GM23338 (cell line): ENCODE measurements at regions not wholly inside any gene's neighbourhood (a gene's known extent, or its start where the extent isn't known, plus 50 kb on each side); places are given as distances from the start of the nearest gene placed in this dataset.

ENCODE experiments used
- ATAC-seq: fragments of 200-7000 bp; cut with Tn5 transposase; 3 replicates; pipeline ENCODE4 v1.9.1; 2020
- DNase-seq: peaks from one replicate; pipeline ENCODE4 v3.0.0-alpha.2; 2015; ENCODE audit warnings: low spot score
- H2AFZ ChIP-seq: fragments of 200-600 bp; sonication (generic); 2 replicates; pipeline ENCODE4 v1.8.0; 2016; ENCODE audit warnings: antibody characterized with exemption, mild to moderate bottlenecking, moderate library complexity
- H3F3A ChIP-seq: fragments of 200-600 bp; sonication (generic); replicated peaks from 2 replicates; pipeline ENCODE4 v1.8.0; 2017; ENCODE audit warnings: antibody characterized with exemption, mixed run types, low read depth
- H3K27ac ChIP-seq: fragments of 200-600 bp; sonication (generic); 2 replicates; pipeline ENCODE4 v1.6.1; 2016; ENCODE audit warnings: low read depth
- H3K27me3 ChIP-seq: fragments of 200-600 bp; sonication (generic); 2 replicates; pipeline ENCODE4 v1.8.0; 2016; ENCODE audit warnings: mild to moderate bottlenecking, mixed run types, moderate library complexity; ENCODE audit not compliant: insufficient read depth
- H3K36me3 ChIP-seq: fragments of 200-600 bp; sonication (generic); 2 replicates; pipeline ENCODE4 v1.8.0; 2016; ENCODE audit warnings: mild to moderate bottlenecking; ENCODE audit not compliant: insufficient read depth
- H3K4me1 ChIP-seq: fragments of 200-600 bp; sonication (generic); 2 replicates; pipeline ENCODE4 v1.8.0; 2016; ENCODE audit warnings: mild to moderate bottlenecking, moderate library complexity; ENCODE audit not compliant: insufficient read depth
- H3K4me2 ChIP-seq: fragments of 200-600 bp; sonication (generic); 2 replicates; pipeline ENCODE4 v1.7.1; 2017; ENCODE audit warnings: mixed run types
- H3K4me3 ChIP-seq: fragments of 200-600 bp; sonication (generic); 2 replicates; pipeline ENCODE4 v1.6.1; 2016; ENCODE audit warnings: mixed run types
- H3K79me2 ChIP-seq: fragments of 200-600 bp; sonication (generic); replicated peaks from 2 replicates; pipeline ENCODE4 v1.8.0; 2017; ENCODE audit warnings: mild to moderate bottlenecking; ENCODE audit not compliant: insufficient read depth
- H3K9me2 ChIP-seq: fragments of 200-600 bp; sonication (generic); 2 replicates; pipeline ENCODE4 v1.8.0; 2017; ENCODE audit not compliant: insufficient read depth
- H4K20me1 ChIP-seq: fragments of 200-600 bp; sonication (generic); replicated peaks from 2 replicates; pipeline ENCODE4 v1.8.0; 2017; ENCODE audit warnings: mild to moderate bottlenecking; ENCODE audit not compliant: insufficient read depth
- H3K27ac Mint-ChIP-seq: 2 replicates; pipeline ENCODE4 v1.8.0; 2020; ENCODE audit warnings: inconsistent platforms, mild to moderate bottlenecking, moderate library complexity, mixed read lengths
- H3K27me3 Mint-ChIP-seq: 3 replicates; pipeline ENCODE4 v1.8.0; 2022; ENCODE audit warnings: low read depth, mild to moderate bottlenecking, moderate library complexity, mixed read lengths, inconsistent platforms; ENCODE audit not compliant: insufficient read depth, poor library complexity
- H3K36me3 Mint-ChIP-seq: 3 replicates; pipeline ENCODE4 v1.8.0; 2021; ENCODE audit warnings: low read depth, mild to moderate bottlenecking, inconsistent platforms, moderate library complexity, mixed read lengths
- H3K4me1 Mint-ChIP-seq: 3 replicates; pipeline ENCODE4 v1.8.0; 2020; ENCODE audit warnings: mild to moderate bottlenecking, inconsistent platforms, mixed read lengths
- H3K4me3 Mint-ChIP-seq: 3 replicates; pipeline ENCODE4 v1.8.0; 2021; ENCODE audit warnings: moderate library complexity, mild to moderate bottlenecking, inconsistent platforms, mixed read lengths
- H3K9me3 Mint-ChIP-seq: 3 replicates; pipeline ENCODE4 v1.8.0; 2020; ENCODE audit warnings: moderate library complexity, mild to moderate bottlenecking, inconsistent platforms, mixed read lengths
- CREB1 ChIP-seq: fragments of 250-450 bp; sonication (Bioruptor Pico); IDR thresholded peaks from 2 replicates; pipeline ENCODE4 v1.5.0; 2020; ENCODE audit warnings: low read depth, mild to moderate bottlenecking, moderate library complexity
- CTCF ChIP-seq, 2 experiments: fragments of 200-600 bp in 1 of 2; sonication (generic) in 1 of 2; conservative IDR thresholded peaks; 2 replicates each; pipeline versions ENCODE4 v1.5.1 to v1.6.1; 2016 to 2017; ENCODE audit warnings: antibody characterized with exemption in 2 of 2, low read depth in 2 of 2, mild to moderate bottlenecking in 2 of 2, moderate library complexity in 1 of 2
- ETS1 ChIP-seq: IDR thresholded peaks from 2 replicates; pipeline ENCODE4 v1.6.1; 2016; ENCODE audit warnings: antibody characterized with exemption
- EZH2 ChIP-seq: fragments of 200-600 bp; sonication (generic); IDR thresholded peaks from one replicate; pipeline ENCODE4 v1.8.0; 2017; ENCODE audit warnings: antibody characterized with exemption, mild to moderate bottlenecking, low read depth; ENCODE audit not compliant: unreplicated experiment
- EZH2phosphoT487 ChIP-seq: fragments of 200-600 bp; sonication (generic); IDR thresholded peaks from one replicate; pipeline ENCODE4 v1.8.1; 2018; ENCODE audit warnings: antibody characterized with exemption; ENCODE audit not compliant: unreplicated experiment
- JUNB ChIP-seq: IDR thresholded peaks from one replicate; pipeline ENCODE4 v1.6.1; 2016; ENCODE audit warnings: antibody characterized with exemption; ENCODE audit not compliant: unreplicated experiment
- NANOG ChIP-seq: IDR thresholded peaks from 2 replicates; pipeline ENCODE4 v1.6.1; 2016; ENCODE audit warnings: antibody characterized with exemption, borderline replicate concordance
- POLR2AphosphoS5 ChIP-seq: IDR thresholded peaks from 2 replicates; pipeline ENCODE4 v1.6.1; 2016; ENCODE audit warnings: antibody characterized with exemption, low read depth
- REST ChIP-seq: IDR thresholded peaks from one replicate; pipeline ENCODE4 v1.6.1; 2018; ENCODE audit warnings: antibody characterized with exemption; ENCODE audit not compliant: unreplicated experiment
- ZNF114 ChIP-seq: fragments of 250-450 bp; sonication (Bioruptor Pico); IDR thresholded peaks from 2 replicates; pipeline ENCODE4 v1.5.0; 2020; ENCODE audit warnings: mild to moderate bottlenecking, moderate library complexity
- ZNF331 ChIP-seq: fragments of 250-450 bp; sonication (Bioruptor Pico); IDR thresholded peaks from 2 replicates; pipeline ENCODE4 v1.5.0; 2020; ENCODE audit warnings: low read depth, mild to moderate bottlenecking, moderate library complexity
- ZNF462 ChIP-seq: fragments of 250-450 bp; sonication (Bioruptor Pico); IDR thresholded peaks from 2 replicates; pipeline ENCODE4 v1.5.0; 2020; ENCODE audit warnings: mild to moderate bottlenecking, moderate library complexity

- H3K4me2 ChIP-seq: no peak overlapping the region
- no peaks in the 10 kb centered on the region for H4K20me1 ChIP-seq
- no peak for ATAC-seq
- no peak overlapping the region for H3K27ac Mint-ChIP-seq
- no peaks in the 10 kb centered on the region for H3K79me2 ChIP-seq
- no peaks in the 10 kb centered on the region for H3K27me3 ChIP-seq
- no peaks in the 10 kb centered on the region for H3K9me3 Mint-ChIP-seq
- no peak overlapping the region for H2AFZ ChIP-seq
- H3K4me1 ChIP-seq: peaks cover 9% of the 10 kb centered on the region; the same call in 1 of the 2 replicates
- H3F3A ChIP-seq: no peaks in the 10 kb centered on the region
- no peaks in the 10 kb centered on the region for H3K36me3 ChIP-seq
- no peaks in the 10 kb centered on the region for H3K9me2 ChIP-seq
- peaks cover 10% of the 10 kb centered on the region for H3K4me1 Mint-ChIP-seq
- H3K27me3 Mint-ChIP-seq: no peaks in the 10 kb centered on the region
- H3K36me3 Mint-ChIP-seq: no peaks in the 10 kb centered on the region
- TF ChIP-seq NANOG: no peak
- no peak for TF ChIP-seq CREB1 (CRISPR knock-in tag)
- TF ChIP-seq ZNF331: no peak
- TF ChIP-seq EZH2: no peak
- no peak for TF ChIP-seq ETS1
- no peak for TF ChIP-seq JUNB
- TF ChIP-seq ZNF114 (CRISPR knock-in tag): no peak
- TF ChIP-seq POLR2AphosphoS5: no peak
- TF ChIP-seq EZH2phosphoT487: no peak
- TF ChIP-seq ZNF462 (CRISPR knock-in tag): no peak
- no peak for TF ChIP-seq CTCF (conservative IDR thresholded peaks at IDR 0.05; ENCODE audit: low read depth in 2 of 2)
- TF ChIP-seq REST: no peak
- no peak overlapping the region for H3K4me3 Mint-ChIP-seq
- no peak for DNase-seq
- H3K27ac ChIP-seq: no peak overlapping the region
- no peak overlapping the region for H3K4me3 ChIP-seq
Measured at GRCh38 chr2:213227458-213227857, 56.8 kb upstream of the SPAG16 start.
